ENCODE measurements at regions not wholly inside any gene's neighbourhood (a gene's known extent, or its start where the extent isn't known, plus 50 kb on each side); places are given as distances from the start of the nearest gene placed in this dataset.

DNA sequence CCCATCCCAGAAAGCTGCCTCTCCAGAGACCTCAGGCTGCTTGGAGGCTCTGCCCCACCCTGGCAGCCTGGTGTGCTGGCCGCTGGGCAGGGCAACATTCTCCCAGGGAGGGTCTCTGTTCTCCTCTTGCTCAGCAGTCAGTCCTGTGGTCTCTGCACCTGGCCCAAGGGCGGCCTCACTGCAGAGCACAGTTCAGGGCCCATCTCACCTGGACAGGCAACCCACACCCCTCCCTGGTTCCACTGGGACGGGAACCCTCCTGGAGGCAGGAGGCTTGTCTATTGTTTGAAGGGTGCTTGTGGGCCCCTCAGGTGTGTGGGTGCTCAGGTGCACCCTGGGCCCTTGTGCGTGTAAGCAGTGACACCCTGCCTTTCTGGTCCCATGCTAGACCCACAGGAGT lies 67.2 kb upstream of the OTOS start:
- TF ChIP-seq, protein P1, sequence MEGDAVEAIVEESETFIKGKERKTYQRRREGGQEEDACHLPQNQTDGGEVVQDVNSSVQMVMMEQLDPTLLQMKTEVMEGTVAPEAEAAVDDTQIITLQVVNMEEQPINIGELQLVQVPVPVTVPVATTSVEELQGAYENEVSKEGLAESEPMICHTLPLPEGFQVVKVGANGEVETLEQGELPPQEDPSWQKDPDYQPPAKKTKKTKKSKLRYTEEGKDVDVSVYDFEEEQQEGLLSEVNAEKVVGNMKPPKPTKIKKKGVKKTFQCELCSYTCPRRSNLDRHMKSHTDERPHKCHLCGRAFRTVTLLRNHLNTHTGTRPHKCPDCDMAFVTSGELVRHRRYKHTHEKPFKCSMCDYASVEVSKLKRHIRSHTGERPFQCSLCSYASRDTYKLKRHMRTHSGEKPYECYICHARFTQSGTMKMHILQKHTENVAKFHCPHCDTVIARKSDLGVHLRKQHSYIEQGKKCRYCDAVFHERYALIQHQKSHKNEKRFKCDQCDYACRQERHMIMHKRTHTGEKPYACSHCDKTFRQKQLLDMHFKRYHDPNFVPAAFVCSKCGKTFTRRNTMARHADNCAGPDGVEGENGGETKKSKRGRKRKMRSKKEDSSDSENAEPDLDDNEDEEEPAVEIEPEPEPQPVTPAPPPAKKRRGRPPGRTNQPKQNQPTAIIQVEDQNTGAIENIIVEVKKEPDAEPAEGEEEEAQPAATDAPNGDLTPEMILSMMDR (conservative IDR thresholded peaks at IDR 0.05; ENCODE audit: low read depth, low read length), result no peak
- no peak for TF ChIP-seq EZH2 (IDR thresholded peaks at IDR 0.05; ENCODE audit: borderline replicate concordance, low read depth, low read length, poor library complexity, severe bottlenecking)

All from A673 (cell line).